Renal cortical epithelial cell (primary cell): ENCODE measurements at regions not wholly inside any gene's neighbourhood (a gene's known extent, or its start where the extent isn't known, plus 50 kb on each side); places are given as distances from the start of the nearest gene placed in this dataset.
"Not testable (repeated sequence)": the region's sequence is repeated elsewhere in the genome, so short reads cannot be mapped to it uniquely, and the experiment has no call there.

Source experiments
- DNase-seq: peaks from one replicate; pipeline ENCODE4 v3.0.0-alpha.2; 2011; ENCODE audit warnings: low read depth

GRCh38 chr6:130715058-130715457 is 112.1 kb upstream of the SMLR1 start:
- no peak for DNase-seq

GRCh38 chr6:130716466-130716865 is 110.7 kb upstream of the SMLR1 start:
- DNase-seq: no peak

GRCh38 chr6:130717657-130718056 is 109.5 kb upstream of the SMLR1 start:
- peak; percentile 7 for DNase-seq

GRCh38 chr6:130720076-130720715 is 107.0 kb upstream of the SMLR1 start:
- no peak for DNase-seq

GRCh38 chr6:130724089-130724488 is 103.1 kb upstream of the SMLR1 start:
- DNase-seq: no peak

GRCh38 chr6:130725551-130725950 is 101.7 kb upstream of the SMLR1 start:
- no peak for DNase-seq

GRCh38 chr6:130728064-130728463 is 99.1 kb upstream of the SMLR1 start:
- DNase-seq: not testable (repeated sequence)

GRCh38 chr6:130730600-130730999 is 96.6 kb upstream of the SMLR1 start:
- DNase-seq: no peak

GRCh38 chr6:130734161-130734560 is 93.0 kb upstream of the SMLR1 start:
- no peak for DNase-seq

- DNase-seq: no peak
Measured at GRCh38 chr6:130740308-130740707, 86.9 kb upstream of the SMLR1 start.

GRCh38 chr6:130742131-130742681 is 85.0 kb upstream of the SMLR1 start:
- DNase-seq: peak; percentile 38

- no peak for DNase-seq
Measured at GRCh38 chr6:130743175-130743574, 84.0 kb upstream of the SMLR1 start.

- DNase-seq: no peak
Measured at GRCh38 chr6:130744576-130745366, 82.4 kb upstream of the SMLR1 start.

GRCh38 chr6:130748041-130748440 is 79.2 kb upstream of the SMLR1 start:
- no peak for DNase-seq

- no peak for DNase-seq
Measured at GRCh38 chr6:130749402-130749801, 77.8 kb upstream of the SMLR1 start.

GRCh38 chr6:130752267-130752666 is 74.9 kb upstream of the SMLR1 start:
- DNase-seq: no peak

GRCh38 chr6:130754786-130755367 is 72.3 kb upstream of the SMLR1 start:
- no peak for DNase-seq

- no peak for DNase-seq
Measured at GRCh38 chr6:130755368-130756034, 71.7 kb upstream of the SMLR1 start.

- no peak for DNase-seq
Measured at GRCh38 chr6:130756824-130757223, 70.4 kb upstream of the SMLR1 start.

GRCh38 chr6:130758813-130759212 is 68.4 kb upstream of the SMLR1 start:
- no peak for DNase-seq

- peak; percentile 31 for DNase-seq
Measured at GRCh38 chr6:130760006-130760405, 67.2 kb upstream of the SMLR1 start.

GRCh38 chr6:130761286-130761685 is 65.9 kb upstream of the SMLR1 start:
- no peak for DNase-seq
